ENCODE measurements at regions not wholly inside any gene's neighbourhood (a gene's known extent, or its start where the extent isn't known, plus 50 kb on each side); places are given as distances from the start of the nearest gene placed in this dataset.

DNA sequence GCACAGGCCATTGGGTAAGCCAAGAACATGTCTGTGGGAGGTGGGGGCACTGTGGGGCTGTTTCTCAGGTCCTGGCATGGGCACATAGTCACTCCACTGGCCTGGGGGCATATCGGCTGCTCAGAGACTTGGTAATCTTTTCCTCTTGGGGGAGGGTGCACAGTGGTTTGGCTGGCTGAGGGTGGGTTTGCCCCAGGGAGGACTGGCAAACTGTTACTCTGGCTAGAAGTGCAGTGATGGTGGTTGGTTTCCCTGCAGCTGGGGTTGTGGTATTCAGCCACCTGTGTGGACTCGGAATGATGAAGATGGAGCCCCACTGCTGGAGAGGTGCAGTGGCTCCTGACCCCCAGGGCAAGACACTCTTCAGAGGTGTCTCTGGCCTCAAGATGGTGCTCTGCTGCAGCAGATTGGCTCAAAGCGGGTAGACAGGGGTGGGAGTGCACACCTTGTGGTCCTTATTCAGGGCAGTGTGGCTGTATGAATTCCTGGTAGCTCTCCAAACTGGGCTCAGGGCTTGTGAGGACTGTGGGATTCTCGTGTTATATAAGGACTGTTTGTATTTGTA is 74.1 kb upstream of the DDHD1 start:
- TF ChIP-seq POLR2A (IDR thresholded peaks at IDR 0.05; ENCODE audit: low read depth, low read length): no peak
- no peak for TF ChIP-seq POLR2AphosphoS5 (IDR thresholded peaks at IDR 0.05; ENCODE audit: low read depth, low read length)
- TF ChIP-seq TAF1 (IDR thresholded peaks at IDR 0.05; ENCODE audit: low read depth, low read length): no peak
- TF ChIP-seq SPI1 (IDR thresholded peaks at IDR 0.05; ENCODE audit: low read depth, low read length): no peak
